GM23338 (cell line): ENCODE measurements at regions not wholly inside any gene's neighbourhood (a gene's known extent, or its start where the extent isn't known, plus 50 kb on each side); places are given as distances from the start of the nearest gene placed in this dataset.

ENCODE experiments used
- ATAC-seq: fragments of 200-7000 bp; cut with Tn5 transposase; 3 replicates; pipeline ENCODE4 v1.9.1; 2020
- DNase-seq: peaks from one replicate; pipeline ENCODE4 v3.0.0-alpha.2; 2015; ENCODE audit warnings: low spot score
- H2AFZ ChIP-seq: fragments of 200-600 bp; sonication (generic); 2 replicates; pipeline ENCODE4 v1.8.0; 2016; ENCODE audit warnings: antibody characterized with exemption, mild to moderate bottlenecking, moderate library complexity
- H3F3A ChIP-seq: fragments of 200-600 bp; sonication (generic); replicated peaks from 2 replicates; pipeline ENCODE4 v1.8.0; 2017; ENCODE audit warnings: antibody characterized with exemption, mixed run types, low read depth
- H3K27ac ChIP-seq: fragments of 200-600 bp; sonication (generic); 2 replicates; pipeline ENCODE4 v1.6.1; 2016; ENCODE audit warnings: low read depth
- H3K27me3 ChIP-seq: fragments of 200-600 bp; sonication (generic); 2 replicates; pipeline ENCODE4 v1.8.0; 2016; ENCODE audit warnings: mild to moderate bottlenecking, mixed run types, moderate library complexity; ENCODE audit not compliant: insufficient read depth
- H3K36me3 ChIP-seq: fragments of 200-600 bp; sonication (generic); 2 replicates; pipeline ENCODE4 v1.8.0; 2016; ENCODE audit warnings: mild to moderate bottlenecking; ENCODE audit not compliant: insufficient read depth
- H3K4me1 ChIP-seq: fragments of 200-600 bp; sonication (generic); 2 replicates; pipeline ENCODE4 v1.8.0; 2016; ENCODE audit warnings: mild to moderate bottlenecking, moderate library complexity; ENCODE audit not compliant: insufficient read depth
- H3K4me2 ChIP-seq: fragments of 200-600 bp; sonication (generic); 2 replicates; pipeline ENCODE4 v1.7.1; 2017; ENCODE audit warnings: mixed run types
- H3K4me3 ChIP-seq: fragments of 200-600 bp; sonication (generic); 2 replicates; pipeline ENCODE4 v1.6.1; 2016; ENCODE audit warnings: mixed run types
- H3K79me2 ChIP-seq: fragments of 200-600 bp; sonication (generic); replicated peaks from 2 replicates; pipeline ENCODE4 v1.8.0; 2017; ENCODE audit warnings: mild to moderate bottlenecking; ENCODE audit not compliant: insufficient read depth
- H3K9me2 ChIP-seq: fragments of 200-600 bp; sonication (generic); 2 replicates; pipeline ENCODE4 v1.8.0; 2017; ENCODE audit not compliant: insufficient read depth
- H4K20me1 ChIP-seq: fragments of 200-600 bp; sonication (generic); replicated peaks from 2 replicates; pipeline ENCODE4 v1.8.0; 2017; ENCODE audit warnings: mild to moderate bottlenecking; ENCODE audit not compliant: insufficient read depth
- H3K27ac Mint-ChIP-seq: 2 replicates; pipeline ENCODE4 v1.8.0; 2020; ENCODE audit warnings: inconsistent platforms, mild to moderate bottlenecking, moderate library complexity, mixed read lengths
- H3K27me3 Mint-ChIP-seq: 3 replicates; pipeline ENCODE4 v1.8.0; 2022; ENCODE audit warnings: low read depth, mild to moderate bottlenecking, moderate library complexity, mixed read lengths, inconsistent platforms; ENCODE audit not compliant: insufficient read depth, poor library complexity
- H3K36me3 Mint-ChIP-seq: 3 replicates; pipeline ENCODE4 v1.8.0; 2021; ENCODE audit warnings: low read depth, mild to moderate bottlenecking, inconsistent platforms, moderate library complexity, mixed read lengths
- H3K4me1 Mint-ChIP-seq: 3 replicates; pipeline ENCODE4 v1.8.0; 2020; ENCODE audit warnings: mild to moderate bottlenecking, inconsistent platforms, mixed read lengths
- H3K4me3 Mint-ChIP-seq: 3 replicates; pipeline ENCODE4 v1.8.0; 2021; ENCODE audit warnings: moderate library complexity, mild to moderate bottlenecking, inconsistent platforms, mixed read lengths
- H3K9me3 Mint-ChIP-seq: 3 replicates; pipeline ENCODE4 v1.8.0; 2020; ENCODE audit warnings: moderate library complexity, mild to moderate bottlenecking, inconsistent platforms, mixed read lengths
- CREB1 ChIP-seq: fragments of 250-450 bp; sonication (Bioruptor Pico); IDR thresholded peaks from 2 replicates; pipeline ENCODE4 v1.5.0; 2020; ENCODE audit warnings: low read depth, mild to moderate bottlenecking, moderate library complexity
- ETS1 ChIP-seq: IDR thresholded peaks from 2 replicates; pipeline ENCODE4 v1.6.1; 2016; ENCODE audit warnings: antibody characterized with exemption
- EZH2 ChIP-seq: fragments of 200-600 bp; sonication (generic); IDR thresholded peaks from one replicate; pipeline ENCODE4 v1.8.0; 2017; ENCODE audit warnings: antibody characterized with exemption, mild to moderate bottlenecking, low read depth; ENCODE audit not compliant: unreplicated experiment
- EZH2phosphoT487 ChIP-seq: fragments of 200-600 bp; sonication (generic); IDR thresholded peaks from one replicate; pipeline ENCODE4 v1.8.1; 2018; ENCODE audit warnings: antibody characterized with exemption; ENCODE audit not compliant: unreplicated experiment
- JUNB ChIP-seq: IDR thresholded peaks from one replicate; pipeline ENCODE4 v1.6.1; 2016; ENCODE audit warnings: antibody characterized with exemption; ENCODE audit not compliant: unreplicated experiment
- NANOG ChIP-seq: IDR thresholded peaks from 2 replicates; pipeline ENCODE4 v1.6.1; 2016; ENCODE audit warnings: antibody characterized with exemption, borderline replicate concordance
- POLR2AphosphoS5 ChIP-seq: IDR thresholded peaks from 2 replicates; pipeline ENCODE4 v1.6.1; 2016; ENCODE audit warnings: antibody characterized with exemption, low read depth
- REST ChIP-seq: IDR thresholded peaks from one replicate; pipeline ENCODE4 v1.6.1; 2018; ENCODE audit warnings: antibody characterized with exemption; ENCODE audit not compliant: unreplicated experiment
- STAT1 ChIP-seq: IDR thresholded peaks from one replicate; pipeline ENCODE4 v1.6.1; 2016; ENCODE audit warnings: antibody characterized with exemption; ENCODE audit not compliant: unreplicated experiment
- ZNF114 ChIP-seq: fragments of 250-450 bp; sonication (Bioruptor Pico); IDR thresholded peaks from 2 replicates; pipeline ENCODE4 v1.5.0; 2020; ENCODE audit warnings: mild to moderate bottlenecking, moderate library complexity
- ZNF331 ChIP-seq: fragments of 250-450 bp; sonication (Bioruptor Pico); IDR thresholded peaks from 2 replicates; pipeline ENCODE4 v1.5.0; 2020; ENCODE audit warnings: low read depth, mild to moderate bottlenecking, moderate library complexity
- TF ChIP-seq, protein P1 (sequence below), 2 experiments: fragments of 200-600 bp in 1 of 2; sonication (generic) in 1 of 2; conservative IDR thresholded peaks; 2 replicates each; pipeline versions ENCODE4 v1.5.1 to v1.6.1; 2016 to 2017; ENCODE audit warnings: antibody characterized with exemption in 2 of 2, low read depth in 2 of 2, mild to moderate bottlenecking in 2 of 2, moderate library complexity in 1 of 2

DNA sequence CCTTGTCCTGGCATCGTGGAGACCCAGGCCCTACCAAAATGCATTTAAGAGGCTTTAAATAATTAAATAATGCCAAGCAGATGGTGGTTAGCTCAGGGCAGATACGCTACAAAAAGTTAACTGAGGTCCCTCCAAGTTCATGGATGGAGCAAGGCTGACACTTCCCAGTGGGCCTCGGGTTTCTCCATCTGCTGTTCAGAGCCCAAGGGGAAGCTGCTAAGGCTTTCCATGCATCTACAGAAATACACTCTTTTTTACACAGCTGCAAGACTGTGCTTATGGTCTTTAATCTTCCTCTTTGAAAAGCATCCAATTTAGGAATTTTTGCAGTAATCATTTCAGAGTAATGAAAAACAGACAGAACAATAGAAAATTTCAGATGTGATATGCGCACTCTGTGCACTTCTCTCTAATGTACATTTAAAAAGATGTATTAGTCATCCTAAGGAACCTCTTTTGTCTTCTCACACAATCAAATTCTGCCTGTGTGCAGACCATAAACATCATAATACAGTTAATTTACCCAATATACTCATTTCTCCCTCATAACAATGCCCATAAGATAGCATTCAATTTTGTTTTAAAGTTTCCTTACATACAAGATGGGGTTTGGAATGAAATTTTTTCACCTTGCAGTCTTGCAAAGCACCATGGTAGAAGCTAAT, 173.2 kb upstream of the ATP1B1 start:
- ATAC-seq (no peak), DNase-seq (no peak)
- H3K36me3 Mint-ChIP-seq, result no peaks in the 10 kb centered on the region
- TF ChIP-seq CREB1 (CRISPR knock-in tag), result no peak
- no peak overlapping the region for H3K27ac Mint-ChIP-seq
- Histone ChIP-seq H3K27ac (no peak overlapping the region), H3K4me3 (no peak overlapping the region), H3K4me1 (no peaks in the 10 kb centered on the region), H3K27me3 (no peaks in the 10 kb centered on the region), H2AFZ (no peak overlapping the region), H3F3A (no peaks in the 10 kb centered on the region), H3K9me2 (no peaks in the 10 kb centered on the region), H3K79me2 (no peaks in the 10 kb centered on the region), H4K20me1 (no peaks in the 10 kb centered on the region), H3K4me2 (no peak overlapping the region), H3K36me3 (no peaks in the 10 kb centered on the region)
- H3K4me1 Mint-ChIP-seq, result no peaks in the 10 kb centered on the region
- H3K4me3 Mint-ChIP-seq, result no peak overlapping the region
- H3K9me3 Mint-ChIP-seq, result no peaks in the 10 kb centered on the region
- H3K27me3 Mint-ChIP-seq, result no peaks in the 10 kb centered on the region

DNA sequence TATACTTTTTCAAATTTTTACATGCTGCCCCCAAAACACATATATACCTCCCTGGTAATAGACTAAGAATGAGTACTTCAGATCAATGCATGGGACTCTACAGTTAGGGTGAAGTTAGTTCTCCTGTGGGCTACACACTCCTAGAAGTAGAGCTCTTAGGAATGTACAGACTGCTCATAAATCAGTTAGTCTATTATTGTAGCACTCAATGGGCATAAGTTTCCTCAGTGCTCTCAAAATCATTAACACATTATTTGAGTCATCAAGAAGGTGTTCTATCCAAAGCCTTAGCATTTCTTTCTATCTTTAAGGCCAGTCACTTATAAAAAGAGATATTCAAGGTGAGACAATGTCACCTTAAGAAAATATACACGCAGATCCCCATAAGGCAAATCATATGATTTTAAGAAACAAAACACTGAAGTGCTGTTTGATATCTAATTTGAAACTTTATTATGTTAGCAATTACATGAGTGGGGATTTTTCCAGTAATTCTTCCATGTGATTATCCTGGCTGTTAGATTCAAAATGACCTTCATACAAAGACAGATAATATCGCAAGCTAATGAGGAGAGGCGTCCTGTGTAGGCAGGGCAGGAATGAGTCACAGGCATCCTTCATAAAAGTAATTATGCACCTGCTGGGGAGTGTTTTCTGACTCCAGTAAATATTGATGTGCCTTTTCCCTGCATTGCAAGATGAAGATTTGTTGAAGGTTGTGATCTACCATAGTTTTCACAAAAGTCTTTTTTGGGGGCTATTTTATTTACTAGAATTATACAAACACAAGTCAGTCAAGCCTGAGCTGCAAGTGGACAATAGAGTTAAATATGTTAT, 167.2 kb upstream of the ATP1B1 start:
- H3K4me1 ChIP-seq, result peaks cover 10% of the 10 kb centered on the region
- peaks cover 9% of the 10 kb centered on the region; the same call in 1 of the 2 replicates for H3K9me2 ChIP-seq
- H3F3A ChIP-seq, result no peaks in the 10 kb centered on the region
- Mint-ChIP-seq H3K27ac (no peak overlapping the region), H3K27me3 (no peaks in the 10 kb centered on the region), H3K9me3 (no peaks in the 10 kb centered on the region; the same call in 2 of the 3 replicates), H3K36me3 (no peaks in the 10 kb centered on the region), H3K4me1 (peaks cover 12% of the 10 kb centered on the region), H3K4me3 (no peak overlapping the region)
- H3K27me3 ChIP-seq, result no peaks in the 10 kb centered on the region
- ATAC-seq (no peak), DNase-seq (no peak)
- H3K4me3 ChIP-seq, result no peak overlapping the region
- H4K20me1 ChIP-seq, result no peaks in the 10 kb centered on the region
- no peaks in the 10 kb centered on the region for H3K79me2 ChIP-seq
- H3K27ac ChIP-seq, result no peak overlapping the region
- no peak overlapping the region for H3K4me2 ChIP-seq
- no peaks in the 10 kb centered on the region for H3K36me3 ChIP-seq
- no peak overlapping the region for H2AFZ ChIP-seq
- TF ChIP-seq CREB1 (CRISPR knock-in tag), result no peak
- TF ChIP-seq, protein P1, sequence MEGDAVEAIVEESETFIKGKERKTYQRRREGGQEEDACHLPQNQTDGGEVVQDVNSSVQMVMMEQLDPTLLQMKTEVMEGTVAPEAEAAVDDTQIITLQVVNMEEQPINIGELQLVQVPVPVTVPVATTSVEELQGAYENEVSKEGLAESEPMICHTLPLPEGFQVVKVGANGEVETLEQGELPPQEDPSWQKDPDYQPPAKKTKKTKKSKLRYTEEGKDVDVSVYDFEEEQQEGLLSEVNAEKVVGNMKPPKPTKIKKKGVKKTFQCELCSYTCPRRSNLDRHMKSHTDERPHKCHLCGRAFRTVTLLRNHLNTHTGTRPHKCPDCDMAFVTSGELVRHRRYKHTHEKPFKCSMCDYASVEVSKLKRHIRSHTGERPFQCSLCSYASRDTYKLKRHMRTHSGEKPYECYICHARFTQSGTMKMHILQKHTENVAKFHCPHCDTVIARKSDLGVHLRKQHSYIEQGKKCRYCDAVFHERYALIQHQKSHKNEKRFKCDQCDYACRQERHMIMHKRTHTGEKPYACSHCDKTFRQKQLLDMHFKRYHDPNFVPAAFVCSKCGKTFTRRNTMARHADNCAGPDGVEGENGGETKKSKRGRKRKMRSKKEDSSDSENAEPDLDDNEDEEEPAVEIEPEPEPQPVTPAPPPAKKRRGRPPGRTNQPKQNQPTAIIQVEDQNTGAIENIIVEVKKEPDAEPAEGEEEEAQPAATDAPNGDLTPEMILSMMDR (conservative IDR thresholded peaks at IDR 0.05; ENCODE audit: low read depth in 2 of 2), result no peak
- no peak for TF ChIP-seq REST
- TF ChIP-seq STAT1, result no peak
- no peak for TF ChIP-seq EZH2phosphoT487
- TF ChIP-seq JUNB, result no peak
- TF ChIP-seq EZH2, result no peak
- TF ChIP-seq POLR2AphosphoS5, result no peak
- no peak for TF ChIP-seq ZNF331 (CRISPR knock-in tag)
- TF ChIP-seq ZNF114 (CRISPR knock-in tag), result no peak
- no peak for TF ChIP-seq ETS1
- TF ChIP-seq NANOG, result no peak
